ENCODE measurements at regions not wholly inside any gene's neighbourhood (a gene's known extent, or its start where the extent isn't known, plus 50 kb on each side); places are given as distances from the start of the nearest gene placed in this dataset.
"Not testable (repeated sequence)": the region's sequence is repeated elsewhere in the genome, so short reads cannot be mapped to it uniquely, and the experiment has no call there.

GRCh38 chr12:43252585-43252984 is 299.4 kb downstream of the ADAMTS20 start:
- no peak for DNase-seq (ENCODE audit: low spot score)

- no peak for DNase-seq (ENCODE audit: low spot score)
Measured at GRCh38 chr12:43245947-43246346, 306.1 kb downstream of the ADAMTS20 start.

DNA sequence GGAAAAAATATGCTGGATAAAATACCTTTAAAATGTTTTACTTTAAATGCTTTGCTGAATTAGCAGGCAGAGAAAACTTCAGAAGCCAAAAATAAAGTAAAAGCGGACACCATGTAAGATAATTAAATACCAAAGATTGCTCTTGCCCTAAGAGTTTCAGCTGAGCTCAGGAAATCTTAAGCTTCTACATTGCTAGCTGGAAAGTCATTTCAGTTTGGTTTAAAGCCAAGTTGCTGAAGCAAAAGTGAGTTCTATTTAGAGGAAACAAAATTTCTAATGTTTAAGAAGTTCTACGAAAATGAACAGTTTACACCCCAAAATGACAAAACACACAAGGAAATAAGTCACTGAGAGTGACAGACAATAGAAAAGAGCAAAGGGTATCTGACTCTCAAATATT is 310.0 kb downstream of the ADAMTS20 start:
- DNase-seq (ENCODE audit: low spot score) = no peak

- no peak for DNase-seq (ENCODE audit: low spot score)
Measured at GRCh38 chr12:43238281-43238680, 313.7 kb downstream of the ADAMTS20 start.

DNA sequence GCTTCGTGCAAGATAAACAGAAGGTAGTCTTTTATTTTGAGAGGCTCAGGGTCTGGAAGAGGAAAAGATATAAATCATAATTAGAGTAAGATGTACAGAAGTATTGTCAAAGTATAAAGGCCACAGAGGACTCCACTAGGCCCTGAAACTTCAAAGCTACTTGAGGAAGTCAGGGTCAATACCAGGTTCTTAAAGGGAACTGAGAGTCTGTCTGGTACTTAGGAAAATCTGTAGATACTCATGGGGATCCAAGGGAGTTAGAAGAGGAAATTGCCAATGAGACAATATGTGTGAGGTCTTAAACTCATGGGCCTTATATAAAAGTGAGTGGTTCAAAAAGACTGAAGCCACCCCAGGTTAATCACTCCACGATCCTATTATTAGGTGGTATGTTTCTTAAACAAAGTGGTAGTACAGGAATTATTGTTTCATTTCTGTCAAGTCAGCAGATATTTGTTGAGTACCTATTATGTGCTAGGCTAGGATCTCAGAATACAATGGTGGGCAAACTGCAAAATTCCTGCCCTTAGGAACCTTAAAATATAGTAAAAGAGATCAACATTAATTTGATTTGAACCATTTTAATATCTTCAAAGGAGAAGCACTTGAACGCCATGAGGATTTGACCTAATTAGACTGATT is 314.6 kb downstream of the ADAMTS20 start:
- DNase-seq (ENCODE audit: low spot score) = no peak

DNA sequence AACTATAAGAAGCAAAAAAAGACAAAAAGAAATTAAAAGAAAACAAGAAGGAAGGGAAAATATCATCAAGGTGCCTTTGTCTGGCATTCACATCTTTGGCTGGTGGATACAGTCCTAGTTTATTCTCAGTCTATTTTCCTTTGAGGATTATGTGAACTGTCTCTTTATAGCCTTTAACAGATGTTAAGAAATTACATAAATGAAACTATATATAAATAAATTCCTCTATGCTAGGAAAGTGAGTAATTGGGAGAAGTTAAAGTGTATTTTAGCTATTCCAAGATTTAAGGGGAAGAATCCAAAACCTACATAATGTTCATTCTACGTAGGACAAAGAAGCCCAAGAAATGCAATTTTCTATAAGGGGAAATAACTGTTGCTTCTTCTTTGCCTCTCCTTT is 316.3 kb downstream of the ADAMTS20 start:
- DNase-seq (ENCODE audit: low spot score) = no peak

DNA sequence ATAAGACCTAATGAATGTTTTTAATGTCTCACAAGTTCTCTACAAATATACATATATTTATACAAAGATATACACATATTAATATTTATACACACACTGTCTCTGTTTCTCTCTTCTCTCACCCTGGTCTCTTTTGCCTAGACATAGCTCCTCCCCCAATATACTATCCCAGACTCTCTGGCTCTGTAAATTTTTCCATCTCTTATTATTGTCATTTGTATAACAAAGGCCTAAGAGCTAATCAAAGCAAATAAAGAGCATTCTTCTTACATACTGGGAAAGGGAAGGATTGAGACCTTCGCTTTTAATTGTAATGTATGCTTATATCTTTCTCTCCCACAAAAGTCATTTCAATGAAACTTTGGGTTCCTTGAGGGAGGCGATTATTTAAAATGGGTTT is 318.1 kb downstream of the ADAMTS20 start:
- DNase-seq (ENCODE audit: low spot score) = no peak

GRCh38 chr12:43226151-43226550 is 325.9 kb downstream of the ADAMTS20 start:
- no peak for DNase-seq (ENCODE audit: low spot score)

DNA sequence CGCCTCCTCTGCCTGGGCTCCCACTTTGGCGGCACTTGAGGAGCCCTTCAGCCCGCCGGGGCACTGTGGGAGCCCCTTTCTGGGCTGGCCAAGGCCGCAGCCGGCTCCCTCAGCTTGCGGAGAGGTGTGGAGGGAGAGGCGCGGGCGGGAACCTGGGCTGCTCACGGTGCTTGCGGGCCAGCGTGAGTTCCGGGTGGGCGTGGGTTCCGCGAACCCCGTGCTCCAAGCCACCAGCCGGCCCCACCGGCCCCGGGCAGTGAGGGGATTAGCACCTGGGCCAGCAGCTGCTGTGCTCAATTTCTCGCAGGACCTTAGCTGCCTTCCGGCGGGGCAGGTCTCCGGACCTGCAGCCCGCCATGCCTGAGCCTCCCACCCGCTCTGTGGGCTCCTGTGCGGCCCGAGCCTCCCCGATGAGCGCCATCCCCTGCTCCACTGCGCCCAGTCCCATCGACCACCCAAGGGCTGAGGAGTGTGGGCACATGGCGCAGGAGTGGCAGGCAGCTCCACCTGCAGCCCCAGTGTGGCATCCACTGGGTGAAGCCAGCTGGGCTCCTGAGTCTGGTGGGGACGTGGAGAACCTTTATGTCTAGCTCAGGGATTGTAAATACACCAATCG is 327.7 kb downstream of the ADAMTS20 start:
- not testable (repeated sequence) for DNase-seq (ENCODE audit: low spot score)

DNA sequence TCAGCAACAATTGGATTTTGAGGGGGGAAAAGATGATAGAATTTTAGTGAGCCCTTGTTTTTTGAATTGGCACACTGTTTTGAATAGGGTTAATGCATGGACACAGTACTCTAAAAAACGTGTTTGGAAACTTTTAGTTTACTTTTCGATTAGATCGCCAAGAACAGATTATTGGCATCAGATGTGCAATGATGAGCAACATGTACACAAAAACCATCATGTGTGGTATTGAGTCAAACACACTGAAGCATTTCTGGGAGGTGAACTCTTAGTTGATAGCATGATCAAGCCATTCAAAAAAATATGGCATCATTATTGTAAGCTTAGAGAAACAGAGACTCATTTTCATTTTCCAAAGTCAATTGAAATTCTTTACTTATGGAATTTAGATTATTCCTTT is 329.2 kb downstream of the ADAMTS20 start:
- no peak for DNase-seq (ENCODE audit: low spot score)

GRCh38 chr12:43221216-43221615 is 330.8 kb downstream of the ADAMTS20 start:
- DNase-seq (ENCODE audit: low spot score) = no peak

GRCh38 chr12:43216490-43216889 is 335.5 kb downstream of the ADAMTS20 start:
- no peak for DNase-seq (ENCODE audit: low spot score)

GRCh38 chr12:43214166-43214565 is 337.8 kb downstream of the ADAMTS20 start:
- DNase-seq (ENCODE audit: low spot score) = no peak

GRCh38 chr12:43213608-43214007 is 338.4 kb downstream of the ADAMTS20 start:
- DNase-seq (ENCODE audit: low spot score) = no peak

DNA sequence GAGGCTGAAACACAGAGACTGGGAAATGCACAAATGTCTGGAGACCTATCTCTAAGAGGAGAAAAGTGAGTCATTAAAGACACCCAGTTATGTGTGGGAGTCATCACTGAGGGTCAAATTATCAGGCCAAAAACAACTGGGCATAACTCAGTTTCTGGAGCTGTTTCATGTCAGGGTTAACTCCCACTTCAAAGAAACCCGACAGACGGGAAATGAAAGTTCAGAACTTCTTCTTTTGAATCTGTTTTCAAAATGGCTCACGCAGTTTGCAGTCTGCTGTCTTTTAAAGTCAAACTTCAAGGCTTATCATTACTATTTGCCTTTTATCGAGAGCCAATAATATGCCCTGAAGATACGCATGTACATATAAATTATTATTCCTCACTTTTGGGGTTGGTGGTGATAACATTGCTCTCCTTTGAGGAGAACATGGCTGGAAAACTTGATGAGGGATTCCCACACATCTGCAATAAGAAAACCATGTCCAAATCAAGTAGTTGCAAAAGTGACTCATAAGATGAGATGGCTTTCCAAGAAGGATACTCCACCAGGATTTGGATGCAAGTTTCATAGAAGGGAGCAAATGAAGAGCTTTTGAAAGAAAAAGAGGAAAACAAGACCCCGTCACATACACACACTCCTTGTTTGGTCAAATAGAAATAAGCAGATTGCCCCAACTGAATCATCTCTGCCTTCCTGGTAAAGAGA is 341.4 kb downstream of the ADAMTS20 start:
- no peak for DNase-seq (ENCODE audit: low spot score)

- no peak for DNase-seq (ENCODE audit: low spot score)
Measured at GRCh38 chr12:43208627-43209026, 343.4 kb downstream of the ADAMTS20 start.

GRCh38 chr12:43208221-43208620 is 343.8 kb downstream of the ADAMTS20 start:
- no peak for DNase-seq (ENCODE audit: low spot score)

DNA sequence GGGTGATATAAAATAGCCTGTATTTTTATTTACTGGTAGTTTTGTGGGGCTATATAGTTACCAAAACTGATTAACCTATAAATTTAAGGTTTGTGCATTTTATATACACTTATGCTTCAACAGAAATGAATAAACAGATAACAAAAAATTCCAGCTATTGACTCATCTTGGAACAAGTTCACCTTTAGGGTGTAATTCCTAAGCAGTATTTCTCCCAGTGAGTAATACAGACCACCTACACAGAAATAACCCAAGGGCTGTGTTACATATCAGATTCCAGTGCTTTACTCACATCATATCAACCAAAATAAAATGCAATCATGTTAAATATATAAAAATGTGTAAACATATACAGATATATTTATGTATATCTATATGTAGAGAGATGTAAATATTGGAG is 345.6 kb downstream of the ADAMTS20 start:
- no peak for DNase-seq (ENCODE audit: low spot score)

GRCh38 chr12:43198608-43199007 is 353.4 kb downstream of the ADAMTS20 start:
- DNase-seq (ENCODE audit: low spot score) = no peak

DNA sequence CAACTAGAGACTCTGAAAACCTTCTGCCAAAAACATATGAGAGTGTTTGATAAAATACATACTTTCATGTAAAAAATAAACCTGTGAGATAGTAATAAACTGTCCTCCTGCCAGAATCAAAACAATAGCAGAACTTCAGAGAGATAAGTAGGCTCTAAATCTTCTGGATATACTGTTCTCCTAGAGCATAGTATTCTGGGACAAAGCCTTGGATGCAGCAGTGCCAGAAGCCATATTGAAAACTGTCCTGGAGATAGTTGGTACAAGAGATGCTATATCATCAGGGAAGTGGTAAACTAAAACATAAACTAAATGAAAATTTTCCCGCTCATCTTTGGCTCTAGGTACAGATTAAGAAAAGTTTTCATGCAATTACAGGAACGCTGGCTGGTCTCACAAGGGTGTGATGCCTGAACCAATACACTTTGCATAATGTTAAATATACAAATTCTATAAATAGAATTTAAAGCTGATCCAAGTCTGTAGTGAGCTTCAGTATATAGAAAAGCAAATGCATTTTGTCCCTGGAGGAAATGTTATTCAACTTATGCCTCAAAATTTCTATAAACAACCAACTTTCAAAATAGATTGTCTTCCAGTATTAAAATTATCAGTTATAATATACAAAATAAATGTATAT is 355.6 kb downstream of the ADAMTS20 start:
- DNase-seq (ENCODE audit: low spot score) = no peak

GRCh38 chr12:43193096-43193495 is 358.9 kb downstream of the ADAMTS20 start:
- DNase-seq (ENCODE audit: low spot score) = peak; percentile 22

GRCh38 chr12:43192442-43192841 is 359.6 kb downstream of the ADAMTS20 start:
- not testable (repeated sequence) for DNase-seq (ENCODE audit: low spot score)

DNA sequence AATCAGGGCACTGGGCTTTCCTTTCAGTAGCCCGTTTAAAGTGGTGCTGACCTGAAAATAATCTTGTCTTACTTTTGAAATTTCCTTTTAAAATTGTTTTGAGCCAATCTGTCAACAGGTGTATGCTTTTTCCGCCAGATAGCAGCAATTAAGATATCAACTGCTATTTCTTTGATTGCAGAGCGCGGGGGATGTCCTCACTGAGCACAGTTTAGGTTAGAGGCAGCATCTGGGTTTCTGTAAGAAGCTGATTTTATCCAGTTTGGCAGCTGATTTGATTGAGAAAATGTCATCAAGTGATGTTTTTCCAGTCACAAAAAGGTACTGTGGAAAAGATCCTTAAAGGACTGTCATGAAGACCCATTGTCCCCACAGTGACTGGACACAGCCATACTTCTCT is 371.8 kb downstream of the ADAMTS20 start:
- DNase-seq (ENCODE audit: low spot score) = no peak
